OCI-LY1 (cell line): ENCODE measurements at regions not wholly inside any gene's neighbourhood (a gene's known extent, or its start where the extent isn't known, plus 50 kb on each side); places are given as distances from the start of the nearest gene placed in this dataset.

Experiments
- EZH2 ChIP-seq: fragments of 200-600 bp; sonication (generic), shearing (Covaris generic); IDR thresholded peaks from 2 replicates; pipeline ENCODE4 v1.8.0; 2017; ENCODE audit warnings: borderline replicate concordance, mixed run types, mild to moderate bottlenecking, antibody characterized with exemption, low read length, moderate library complexity, mixed read lengths
- TF ChIP-seq, protein P1 (sequence below): fragments of 200-600 bp; sonication (generic), shearing (Covaris generic); IDR thresholded peaks from 2 replicates; pipeline ENCODE4 v1.5.1; 2017; ENCODE audit warnings: mild to moderate bottlenecking, antibody characterized with exemption, low read length, moderate library complexity, mixed read lengths

DNA sequence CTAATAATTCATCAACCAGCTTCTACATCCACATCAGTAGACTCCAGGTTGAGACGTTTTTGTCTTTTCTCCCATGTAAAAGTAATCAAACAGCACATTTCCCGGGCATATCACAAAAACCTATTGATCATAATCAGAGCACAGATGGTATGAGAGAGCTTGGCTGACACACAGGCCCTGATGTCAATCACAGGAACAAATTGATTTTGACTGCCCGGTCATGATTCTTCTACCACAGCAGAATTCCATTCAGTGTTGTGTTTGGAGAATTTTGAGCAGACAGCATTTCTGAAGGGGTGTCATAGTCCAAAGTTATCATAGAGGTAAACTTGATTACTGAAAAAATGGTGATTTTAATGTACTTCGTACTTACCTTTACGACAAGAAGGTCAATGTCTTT lies 351.1 kb downstream of the ZSWIM6 start:
- TF ChIP-seq, protein P1, sequence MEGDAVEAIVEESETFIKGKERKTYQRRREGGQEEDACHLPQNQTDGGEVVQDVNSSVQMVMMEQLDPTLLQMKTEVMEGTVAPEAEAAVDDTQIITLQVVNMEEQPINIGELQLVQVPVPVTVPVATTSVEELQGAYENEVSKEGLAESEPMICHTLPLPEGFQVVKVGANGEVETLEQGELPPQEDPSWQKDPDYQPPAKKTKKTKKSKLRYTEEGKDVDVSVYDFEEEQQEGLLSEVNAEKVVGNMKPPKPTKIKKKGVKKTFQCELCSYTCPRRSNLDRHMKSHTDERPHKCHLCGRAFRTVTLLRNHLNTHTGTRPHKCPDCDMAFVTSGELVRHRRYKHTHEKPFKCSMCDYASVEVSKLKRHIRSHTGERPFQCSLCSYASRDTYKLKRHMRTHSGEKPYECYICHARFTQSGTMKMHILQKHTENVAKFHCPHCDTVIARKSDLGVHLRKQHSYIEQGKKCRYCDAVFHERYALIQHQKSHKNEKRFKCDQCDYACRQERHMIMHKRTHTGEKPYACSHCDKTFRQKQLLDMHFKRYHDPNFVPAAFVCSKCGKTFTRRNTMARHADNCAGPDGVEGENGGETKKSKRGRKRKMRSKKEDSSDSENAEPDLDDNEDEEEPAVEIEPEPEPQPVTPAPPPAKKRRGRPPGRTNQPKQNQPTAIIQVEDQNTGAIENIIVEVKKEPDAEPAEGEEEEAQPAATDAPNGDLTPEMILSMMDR, result no peak
- TF ChIP-seq EZH2, result no peak
